Ramos (cell line): ENCODE measurements at regions not wholly inside any gene's neighbourhood (a gene's known extent, or its start where the extent isn't known, plus 50 kb on each side); places are given as distances from the start of the nearest gene placed in this dataset.
"Not testable (repeated sequence)": the region's sequence is repeated elsewhere in the genome, so short reads cannot be mapped to it uniquely, and the experiment has no call there.

Source experiments
- in situ Hi-C: fragments of 300-500 bp; cut with MboI; formaldehyde crosslinking; loops from one replicate; pipeline ENCODE4 v1.14.3; 2022; ENCODE audit warnings: low sequenced_read_pairs; ENCODE audit not compliant: unreplicated experiment

- in situ Hi-C loops, result no loop called here
Measured at GRCh38 chr9:89690334-89690912, 85.6 kb downstream of the GADD45G start.

GRCh38 chr9:89695441-89695891, 90.7 kb downstream of the GADD45G start:
- in situ Hi-C loops, result no loop called here

- in situ Hi-C loops, result not testable (repeated sequence)
Measured at GRCh38 chr9:89695979-89696378, 91.2 kb downstream of the GADD45G start.

- in situ Hi-C loops, result no loop called here
Measured at GRCh38 chr9:89696780-89697179, 92.0 kb downstream of the GADD45G start.

- in situ Hi-C loops, result no loop called here
Measured at GRCh38 chr9:89697553-89697952, 92.7 kb downstream of the GADD45G start.

- in situ Hi-C loops, result no loop called here
Measured at GRCh38 chr9:89698411-89699005, 93.7 kb downstream of the GADD45G start.

GRCh38 chr9:89699646-89700045, 94.8 kb downstream of the GADD45G start:
- in situ Hi-C loops, result no loop called here

- in situ Hi-C loops, result no loop called here
Measured at GRCh38 chr9:89701221-89701798, 96.5 kb downstream of the GADD45G start.

- in situ Hi-C loops, result no loop called here
Measured at GRCh38 chr9:89702401-89702800, 97.6 kb downstream of the GADD45G start.

- in situ Hi-C loops, result no loop called here
Measured at GRCh38 chr9:89705651-89706050, 100.8 kb downstream of the GADD45G start.

- in situ Hi-C loops, result no loop called here
Measured at GRCh38 chr9:89706086-89706485, 101.3 kb downstream of the GADD45G start.

GRCh38 chr9:89706731-89707191, 101.9 kb downstream of the GADD45G start:
- in situ Hi-C loops, result no loop called here

- in situ Hi-C loops, result no loop called here
Measured at GRCh38 chr9:89710697-89711096, 105.9 kb downstream of the GADD45G start.

GRCh38 chr9:89711866-89712265, 107.1 kb downstream of the GADD45G start:
- in situ Hi-C loops, result no loop called here

GRCh38 chr9:89712283-89712682, 107.5 kb downstream of the GADD45G start:
- in situ Hi-C loops, result no loop called here

- in situ Hi-C loops, result no loop called here
Measured at GRCh38 chr9:89714321-89714720, 109.5 kb downstream of the GADD45G start.

- in situ Hi-C loops, result no loop called here
Measured at GRCh38 chr9:89715318-89715858, 110.6 kb downstream of the GADD45G start.

- in situ Hi-C loops, result no loop called here
Measured at GRCh38 chr9:89715881-89716280, 111.1 kb downstream of the GADD45G start.

- in situ Hi-C loops, result no loop called here
Measured at GRCh38 chr9:89716559-89716958, 111.7 kb downstream of the GADD45G start.

- in situ Hi-C loops, result no loop called here
Measured at GRCh38 chr9:89718176-89718575, 113.4 kb downstream of the GADD45G start.

GRCh38 chr9:89718651-89719050, 113.8 kb downstream of the GADD45G start:
- in situ Hi-C loops, result no loop called here
